Hindlimb muscle (tissue), 1 donor: ENCODE measurements at regions not wholly inside any gene's neighbourhood (a gene's known extent, or its start where the extent isn't known, plus 50 kb on each side); places are given as distances from the start of the nearest gene placed in this dataset.

Experiments
- DNase-seq: peaks from one replicate; pipeline ENCODE4 v3.0.0-alpha.2; 2013

DNA sequence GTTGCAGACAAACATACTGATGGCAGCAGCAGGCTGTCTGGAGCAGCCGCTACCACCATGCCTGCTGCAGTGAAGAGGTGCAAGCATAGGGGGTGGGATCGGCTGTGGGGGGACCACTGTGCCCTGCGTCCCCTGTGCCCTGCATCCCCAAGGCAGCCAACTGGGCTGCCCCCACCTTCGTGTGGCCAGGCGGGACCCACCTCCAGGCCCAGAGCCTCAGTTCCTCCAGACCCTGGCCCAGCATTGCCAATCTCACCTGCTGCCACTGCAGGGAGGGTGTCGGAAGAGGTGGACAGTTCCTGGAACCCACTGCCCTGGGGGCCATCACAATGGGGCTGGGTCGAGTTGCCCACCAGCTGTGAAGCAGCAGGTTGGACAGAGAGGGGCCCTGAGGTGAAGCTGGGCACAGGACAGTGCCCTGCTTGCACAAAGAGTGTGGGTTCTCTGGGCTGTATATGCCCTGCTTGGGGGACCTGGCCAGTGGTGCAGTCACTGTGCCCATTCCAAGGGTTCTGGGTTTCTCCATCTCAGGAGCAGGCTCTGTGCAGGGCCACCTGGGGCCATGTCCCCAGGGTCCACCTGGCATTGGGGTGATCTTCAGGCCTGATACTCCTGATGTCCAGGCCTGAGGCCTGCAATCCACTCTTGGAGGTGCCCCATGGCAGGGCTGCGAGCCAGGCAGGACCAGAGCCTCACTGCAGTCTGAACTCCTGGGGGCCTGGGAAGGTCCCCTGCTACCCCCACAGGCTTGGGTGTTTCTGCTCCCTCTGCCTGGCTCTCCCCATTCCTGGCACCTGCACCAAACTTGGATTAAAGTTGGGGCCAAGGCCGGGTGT lies 261.4 kb upstream of the NRIP1 start:
- DNase-seq: no peak

DNA sequence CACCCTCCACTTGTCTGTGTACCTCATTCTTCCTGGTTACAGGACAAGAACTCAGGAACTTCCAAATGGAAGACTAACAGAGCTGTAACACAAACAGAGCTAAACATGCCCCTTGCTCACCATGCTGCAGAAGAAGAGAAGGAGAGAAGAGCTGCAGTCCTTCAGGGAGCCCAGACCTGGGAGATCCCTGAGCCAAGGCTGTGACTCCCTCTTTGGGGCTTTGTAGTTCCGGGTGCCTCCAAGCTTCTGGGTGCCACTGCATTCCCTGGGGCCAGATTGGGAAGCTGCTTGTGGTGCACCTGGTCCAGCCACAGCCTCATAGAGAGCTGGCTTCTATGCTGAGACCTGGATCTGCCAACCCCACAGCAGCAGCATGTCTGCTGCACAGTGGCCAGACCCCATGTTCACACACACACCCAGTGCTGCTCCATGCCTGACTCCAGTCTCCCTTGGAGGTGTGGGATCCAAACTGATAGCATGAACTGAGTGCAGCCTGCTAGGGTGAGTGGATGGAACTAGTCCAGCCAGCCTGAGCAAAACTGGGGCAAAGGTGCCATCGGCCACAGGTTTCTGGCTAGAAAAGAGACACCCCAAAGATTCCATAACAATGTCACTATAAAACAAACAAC lies 263.0 kb upstream of the NRIP1 start:
- DNase-seq: no peak

DNA sequence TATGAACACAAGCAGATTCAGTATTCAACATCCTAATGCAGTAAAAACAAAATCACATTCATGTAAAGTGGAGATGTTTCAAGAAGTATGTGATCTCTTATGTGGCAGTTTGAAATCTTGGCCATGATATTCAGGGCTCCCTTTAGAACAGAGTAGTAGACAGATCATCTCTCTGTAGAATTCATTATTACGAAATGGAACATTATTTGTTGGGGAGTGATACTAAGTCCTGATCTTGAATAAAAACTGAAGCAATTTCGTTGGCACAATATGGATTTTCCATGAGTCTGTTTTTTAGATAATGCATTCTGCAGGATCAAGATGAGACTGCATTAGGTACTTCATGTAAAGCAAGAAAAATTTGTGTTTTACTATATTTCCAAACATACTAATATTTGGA lies 264.4 kb upstream of the NRIP1 start:
- DNase-seq: peak; percentile 70

DNA sequence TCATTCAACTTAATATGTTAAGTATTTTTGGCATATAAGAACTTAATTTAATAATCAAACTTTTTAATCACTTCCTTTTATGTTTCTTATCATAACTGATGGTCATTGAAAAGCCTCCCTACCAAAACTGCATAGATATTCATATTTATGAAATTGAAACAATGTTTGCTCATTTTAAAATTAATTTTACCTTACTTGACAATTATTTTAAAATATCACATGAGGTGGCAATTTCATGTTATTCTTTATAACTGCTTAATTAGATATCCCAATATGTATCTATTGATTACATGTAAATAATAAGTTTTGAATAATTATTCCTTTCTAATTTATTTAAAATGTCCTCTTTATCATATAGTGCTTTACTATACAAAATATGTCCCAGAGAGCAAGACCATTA lies 266.1 kb upstream of the NRIP1 start:
- DNase-seq: no peak

DNA sequence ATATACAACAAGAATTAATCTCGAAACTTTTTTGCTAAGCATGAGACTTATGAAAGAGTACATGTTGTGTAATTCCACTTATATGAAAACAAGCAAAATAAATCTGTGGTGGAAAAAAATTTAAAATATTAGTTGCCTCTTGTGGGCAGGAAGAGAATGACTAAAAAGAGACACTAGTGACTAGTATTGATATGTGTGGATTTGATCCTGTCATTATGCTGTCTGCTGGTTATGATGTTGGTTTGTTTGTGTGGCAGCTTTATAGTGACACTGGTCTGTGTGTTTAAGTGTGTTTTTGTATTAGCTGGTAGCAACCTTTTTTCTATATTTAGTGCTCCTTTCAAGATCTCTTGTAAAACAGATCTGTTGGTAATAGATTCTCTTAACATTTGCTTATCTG lies 267.8 kb upstream of the NRIP1 start:
- no peak for DNase-seq

DNA sequence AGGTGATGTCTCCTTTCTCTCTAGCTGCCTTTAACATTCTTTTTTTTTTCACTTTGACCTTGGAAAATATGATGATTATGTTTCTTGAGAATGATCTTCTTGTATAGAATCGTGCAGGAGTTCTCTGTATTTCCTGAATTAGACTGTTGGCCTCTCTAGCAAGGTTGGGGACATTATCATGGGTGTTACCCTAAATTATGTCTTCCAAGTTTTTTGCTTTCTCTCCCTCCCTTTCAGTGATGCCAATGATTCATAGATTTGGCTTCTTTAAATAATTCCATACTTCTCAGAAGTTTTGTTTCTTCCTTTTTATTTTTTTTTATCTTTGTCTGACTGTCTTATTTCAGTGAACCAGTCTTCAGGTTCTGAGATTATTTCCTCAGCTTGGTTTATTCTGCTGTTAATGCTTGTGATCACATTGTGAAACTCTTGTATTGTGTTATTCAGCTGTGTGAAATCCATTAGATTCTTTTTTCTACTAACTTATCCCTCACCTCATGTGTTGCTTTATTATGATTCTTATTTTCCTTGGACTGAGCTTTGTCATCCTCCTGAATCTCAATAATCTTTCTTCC lies 268.4 kb upstream of the NRIP1 start:
- no peak for DNase-seq

DNA sequence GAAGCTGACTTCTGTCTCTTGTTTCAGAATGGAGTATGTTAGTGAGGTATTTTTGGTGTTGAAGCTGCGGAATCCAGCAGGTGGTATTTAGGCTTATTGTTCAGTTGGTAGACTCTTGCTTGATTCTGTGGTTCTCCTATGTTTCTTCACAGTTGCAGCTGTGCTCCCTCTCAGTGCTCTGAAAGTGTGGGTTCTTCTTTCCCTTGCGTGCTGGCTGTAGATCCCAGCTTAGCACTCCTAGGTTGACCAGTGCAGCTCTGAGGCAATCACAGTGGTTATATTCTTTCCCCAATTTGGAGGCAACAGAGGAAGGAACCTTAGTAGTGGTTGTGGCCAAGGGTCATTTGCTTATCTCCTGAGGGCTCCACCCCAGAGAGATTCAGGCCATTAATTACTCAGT lies 269.2 kb upstream of the NRIP1 start:
- DNase-seq: no peak

DNA sequence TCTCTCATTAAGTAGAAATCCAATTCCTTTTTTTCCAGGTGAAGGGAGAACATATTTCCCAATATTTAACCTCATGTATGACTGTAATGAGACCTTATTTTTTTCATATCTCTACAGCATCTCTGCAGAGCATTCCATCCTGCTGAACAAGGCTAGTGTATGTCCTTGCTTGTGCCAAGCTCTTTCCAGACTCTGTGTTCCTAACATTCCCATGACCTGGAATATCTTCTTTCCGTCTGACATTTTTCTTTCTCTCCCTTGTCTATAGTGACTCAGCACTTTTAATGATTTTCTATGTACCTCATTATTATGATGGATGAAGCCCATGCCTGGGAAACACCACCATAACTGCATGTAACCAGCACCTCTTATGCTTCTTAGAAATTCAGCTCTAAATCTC lies 278.3 kb upstream of the NRIP1 start:
- no peak for DNase-seq

DNA sequence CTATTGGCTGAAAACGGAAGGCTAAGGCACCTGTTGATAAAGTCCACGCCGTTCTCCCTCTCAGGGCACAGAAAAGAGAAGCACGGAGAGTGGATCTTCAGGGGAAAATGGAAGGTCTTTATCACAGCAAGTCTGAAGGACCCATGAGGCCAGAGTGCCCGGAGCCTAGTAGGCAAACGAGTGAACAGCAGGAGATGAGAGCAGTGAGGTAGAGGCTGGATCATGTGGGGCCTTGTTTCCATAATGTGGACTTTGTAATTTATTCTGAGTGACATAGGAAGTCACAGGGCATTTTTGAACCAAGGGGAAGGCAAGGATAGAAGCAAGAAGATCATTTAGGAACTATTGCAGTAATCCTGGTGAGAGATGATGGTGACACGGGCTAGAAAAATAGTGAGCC lies 287.2 kb upstream of the NRIP1 start:
- DNase-seq: no peak

DNA sequence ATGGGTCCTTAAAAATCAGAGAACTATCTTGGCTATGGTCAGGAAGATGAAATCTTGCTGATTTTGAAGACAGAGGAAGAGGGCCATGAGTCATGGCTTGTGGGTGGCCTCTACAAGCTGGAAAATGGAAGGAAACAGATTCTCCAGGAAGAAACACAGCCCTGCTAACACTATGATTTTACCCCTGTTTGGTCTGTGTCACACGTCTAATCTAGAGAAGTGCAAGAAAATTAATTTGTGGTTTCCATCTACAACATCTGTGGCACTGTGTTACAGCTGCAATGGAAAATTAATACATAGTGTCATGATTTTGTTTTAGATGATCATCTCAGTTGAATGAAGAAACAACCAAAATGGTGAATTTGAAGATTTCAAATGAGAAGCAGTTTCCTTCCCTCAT lies 288.7 kb upstream of the NRIP1 start:
- DNase-seq: no peak

DNA sequence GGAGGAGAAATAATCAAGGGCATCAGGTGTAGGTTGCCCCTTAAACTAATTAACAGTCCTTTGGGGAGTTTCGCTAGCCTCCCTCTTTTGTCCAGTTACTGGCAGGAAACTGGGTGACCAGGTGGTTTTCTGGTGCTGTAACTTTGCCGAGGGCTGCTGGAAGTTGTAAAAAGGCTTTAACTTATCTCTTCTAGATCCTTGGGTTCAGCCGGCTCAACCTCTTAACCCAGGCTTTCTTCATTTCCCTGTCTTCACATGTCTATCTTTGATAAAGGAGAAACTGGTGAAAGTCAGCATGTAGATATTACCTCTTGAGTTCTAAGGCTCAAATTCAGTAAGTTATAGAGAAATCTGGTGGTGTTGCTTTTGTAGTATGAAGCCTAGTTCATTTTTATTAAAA lies 289.7 kb upstream of the NRIP1 start:
- DNase-seq: no peak

DNA sequence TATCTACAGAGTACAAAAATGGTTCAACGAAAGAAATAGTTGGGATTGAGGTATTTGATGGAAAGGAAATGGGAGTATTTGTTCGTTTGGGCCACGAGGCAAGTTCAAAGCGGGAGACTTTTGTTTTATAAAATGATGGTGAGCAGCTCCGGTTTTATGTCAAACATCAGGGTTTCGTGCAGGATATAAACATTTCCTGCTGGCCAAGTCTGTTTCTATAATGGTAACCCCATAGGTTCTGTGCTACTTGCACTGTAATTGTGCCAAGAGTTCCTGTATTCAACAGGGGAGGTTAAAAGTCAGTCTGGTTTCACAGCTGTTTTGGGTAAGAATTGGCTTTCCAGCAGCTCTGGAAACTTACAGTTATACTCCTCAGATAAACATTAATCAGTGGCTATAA lies 290.3 kb upstream of the NRIP1 start:
- no peak for DNase-seq

DNA sequence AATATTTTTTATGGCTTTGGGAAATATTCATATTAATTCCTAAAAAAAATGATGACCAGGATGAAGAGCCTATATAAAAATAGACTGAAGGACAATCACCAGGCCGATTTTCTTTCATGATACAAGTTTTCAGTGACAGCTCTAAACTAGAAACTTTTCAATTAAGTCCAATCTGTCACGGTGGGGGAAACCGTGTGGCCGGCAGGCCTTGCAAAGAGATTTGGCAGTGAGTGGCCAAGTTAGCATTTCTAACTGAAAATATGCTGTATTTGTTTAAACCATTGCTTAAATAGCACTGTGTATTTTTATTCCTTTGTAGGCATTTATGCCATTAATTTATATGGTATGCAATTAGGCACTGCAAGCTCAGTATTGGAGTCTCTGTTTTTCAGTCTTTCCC lies 294.5 kb upstream of the NRIP1 start:
- DNase-seq: no peak

DNA sequence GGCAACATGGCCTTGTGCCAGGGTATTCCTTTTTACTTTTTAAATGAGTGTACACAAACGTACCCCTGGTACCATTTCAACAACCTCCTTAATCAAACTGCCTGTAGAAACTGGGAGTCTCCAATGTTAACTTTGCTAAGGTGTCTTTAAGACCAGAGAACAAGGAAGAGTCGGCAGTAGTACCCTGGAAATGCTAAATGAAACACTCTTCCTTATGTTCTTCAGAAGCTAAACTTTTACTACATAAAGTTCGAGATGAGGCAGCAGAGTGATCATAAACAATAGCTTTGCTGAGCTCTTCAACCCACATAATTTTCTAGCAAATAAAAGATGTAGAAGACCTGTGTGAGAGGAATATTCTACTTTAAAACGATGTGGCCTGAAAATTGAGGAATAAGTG lies 297.7 kb upstream of the NRIP1 start:
- no peak for DNase-seq

DNA sequence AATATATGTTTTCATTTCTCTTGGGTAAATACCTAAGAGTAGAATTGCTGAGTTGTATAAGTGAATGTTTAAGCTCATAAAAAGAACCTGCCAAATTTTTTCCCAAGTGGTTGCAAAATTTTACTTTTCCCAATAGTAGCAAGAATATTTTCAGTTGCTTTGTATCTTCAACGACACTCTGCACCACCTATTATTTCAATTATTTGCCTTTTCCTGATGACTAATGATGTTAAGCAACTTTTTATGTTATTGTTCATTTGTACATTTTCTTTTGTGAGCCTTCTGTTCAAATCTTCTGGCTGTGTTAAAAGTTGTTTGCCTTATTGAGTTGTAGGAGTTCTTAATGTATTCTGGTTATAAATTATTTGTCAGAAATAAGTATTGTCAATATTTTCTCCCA lies 299.1 kb upstream of the NRIP1 start:
- DNase-seq: no peak

DNA sequence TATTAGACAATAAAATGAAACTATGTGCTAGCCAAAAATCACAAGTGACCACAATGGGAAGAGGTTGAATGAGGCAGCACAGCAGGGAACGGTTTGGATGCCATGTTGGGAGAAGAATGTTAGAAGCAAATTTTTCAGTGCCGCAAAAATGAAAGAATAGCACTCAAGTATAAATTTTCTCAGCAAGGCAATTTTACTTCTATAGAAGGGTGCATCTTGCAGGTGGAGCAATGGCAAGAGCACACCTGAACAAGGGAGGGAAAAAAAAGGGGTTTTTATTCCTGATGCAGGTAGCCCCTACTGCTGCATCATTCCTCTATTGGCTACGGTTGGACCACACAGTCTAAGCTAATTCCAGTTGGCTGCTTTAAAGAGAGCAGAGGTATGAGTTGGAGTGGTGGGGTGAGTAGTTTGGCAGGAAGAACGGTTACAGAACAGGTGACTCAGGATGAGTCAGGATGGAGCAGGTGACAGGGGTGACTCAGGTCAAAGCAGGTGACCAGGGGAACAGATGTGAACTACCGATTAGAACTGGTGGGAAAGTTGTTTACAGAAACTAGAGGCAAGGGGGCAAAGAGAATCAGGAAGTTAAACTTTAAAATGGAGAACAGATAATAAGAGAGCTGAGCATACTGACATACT lies 301.1 kb upstream of the NRIP1 start:
- DNase-seq: no peak

DNA sequence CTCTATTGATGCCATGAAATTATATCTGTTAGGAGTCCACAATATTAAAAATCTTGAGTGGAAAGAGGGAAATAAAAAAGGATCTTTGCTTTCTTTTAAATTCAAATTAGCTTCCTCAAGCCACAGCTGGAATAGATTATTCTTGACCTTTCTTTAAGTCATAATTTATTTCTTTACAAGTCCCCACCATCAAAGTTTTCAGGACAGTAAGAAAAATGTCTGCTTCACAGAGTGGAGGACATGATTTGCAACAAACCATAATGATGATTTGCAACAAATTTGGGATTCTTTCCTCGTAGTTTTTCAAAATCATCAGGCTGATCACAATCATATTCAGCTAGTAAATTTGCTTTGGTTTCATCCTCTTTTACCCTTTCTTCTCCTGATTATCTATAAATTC lies 301.8 kb upstream of the NRIP1 start:
- no peak for DNase-seq

DNA sequence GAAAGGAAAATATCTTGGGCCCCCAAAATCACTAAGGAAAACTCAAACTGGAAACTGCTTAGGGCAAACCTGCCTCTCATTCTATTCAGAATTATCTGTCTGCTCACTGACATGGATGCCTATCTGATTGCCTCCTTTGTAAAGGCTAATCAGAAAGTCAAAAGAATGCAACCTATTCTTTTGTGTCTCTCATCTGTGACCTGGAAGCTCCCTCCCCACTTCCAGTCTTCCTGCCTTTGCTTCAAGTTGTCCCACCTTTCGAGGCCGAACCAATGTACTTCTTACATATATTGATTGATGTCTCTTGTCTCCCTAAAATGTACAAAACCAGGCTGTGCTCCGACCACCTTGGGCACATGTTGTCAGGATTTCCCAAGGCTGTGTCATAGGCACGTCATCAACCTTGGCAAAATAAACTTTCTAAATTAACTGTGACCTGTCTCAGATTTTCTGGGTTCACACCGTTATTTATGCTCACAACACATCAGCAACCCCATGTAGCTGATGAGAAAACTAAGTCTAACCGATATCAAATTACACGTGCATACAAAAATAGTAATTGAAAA lies 302.3 kb upstream of the NRIP1 start:
- no peak for DNase-seq

DNA sequence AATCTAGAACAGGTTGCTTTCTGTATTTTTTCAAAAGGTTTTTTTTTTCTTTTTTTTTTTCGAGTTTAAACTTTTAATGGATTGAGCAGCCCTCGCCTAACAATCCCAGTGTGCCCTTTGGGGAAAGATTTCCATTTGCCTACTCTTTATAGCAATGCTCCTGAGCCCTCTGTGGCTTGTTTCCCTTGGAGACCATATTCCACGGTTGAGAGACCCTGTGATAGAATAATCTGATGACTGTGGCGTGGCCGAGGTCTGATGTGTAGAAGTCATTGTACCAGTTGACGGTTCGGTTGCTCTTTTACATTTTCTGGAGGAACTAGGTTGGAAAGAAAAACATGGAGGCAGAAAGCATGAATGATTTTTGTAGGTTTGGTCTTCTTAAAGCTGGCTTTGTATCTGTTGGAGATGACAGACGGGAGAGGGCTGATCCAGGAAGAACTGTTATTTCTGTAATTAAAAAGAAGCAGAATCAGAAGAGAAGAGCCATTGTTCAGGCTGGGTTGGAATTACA lies 305.7 kb upstream of the NRIP1 start:
- no peak for DNase-seq

DNA sequence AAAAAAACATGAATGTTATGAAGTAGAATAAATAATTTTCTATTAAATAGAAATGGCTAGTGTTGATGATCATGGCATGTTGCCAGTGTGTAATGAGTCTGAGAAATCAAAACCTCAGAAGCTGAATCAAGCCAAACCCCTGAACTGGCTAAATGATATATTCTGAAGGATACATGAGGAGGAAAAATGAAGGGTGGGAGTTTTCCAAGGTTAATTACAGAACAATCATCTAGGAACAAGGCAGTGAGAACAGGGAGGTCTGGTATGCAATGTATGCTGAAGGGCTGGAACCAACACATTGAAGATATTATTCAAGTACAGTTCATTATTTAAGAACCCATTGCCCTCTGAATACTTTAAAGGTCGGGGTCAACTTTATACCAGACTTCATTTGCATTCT lies 309.1 kb upstream of the NRIP1 start:
- no peak for DNase-seq

DNA sequence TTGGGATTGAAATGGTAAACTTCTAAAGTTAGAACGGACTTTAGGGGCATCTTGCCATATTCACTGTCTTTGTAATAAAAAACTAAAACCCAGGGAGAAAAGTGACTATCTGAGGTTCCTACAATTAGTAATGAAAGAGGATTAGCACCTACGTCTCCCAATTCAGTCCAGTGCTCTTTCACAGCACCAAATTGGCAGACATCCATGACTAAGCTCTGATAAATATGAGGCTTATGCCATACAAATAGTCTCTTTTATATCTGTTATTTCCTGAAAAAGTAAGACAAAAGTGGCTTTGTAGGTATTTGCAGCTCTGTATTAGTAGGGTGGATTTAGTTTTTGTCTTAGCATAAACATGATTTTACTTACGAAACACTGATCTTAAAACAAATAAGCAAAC lies 315.0 kb upstream of the NRIP1 start:
- no peak for DNase-seq

DNA sequence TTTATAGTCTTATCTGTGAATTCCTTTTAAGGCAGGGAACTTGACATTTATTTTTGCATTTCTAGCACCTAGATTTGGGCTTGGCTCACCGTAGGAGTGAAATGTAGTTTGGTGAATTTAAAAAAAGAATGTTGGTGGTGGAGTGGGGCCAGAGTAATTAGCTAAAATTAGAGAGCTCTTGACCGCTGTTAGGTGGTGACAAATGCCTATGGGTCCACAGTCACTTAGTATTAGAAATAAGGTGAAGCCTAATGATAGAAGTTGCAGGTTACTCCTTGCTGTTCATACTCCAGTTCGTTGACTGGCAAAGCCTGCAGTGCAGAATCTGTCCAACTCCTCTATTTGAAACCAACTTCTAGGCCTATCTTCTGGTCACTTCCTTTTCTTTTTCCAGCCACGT lies 318.8 kb upstream of the NRIP1 start:
- no peak for DNase-seq

DNA sequence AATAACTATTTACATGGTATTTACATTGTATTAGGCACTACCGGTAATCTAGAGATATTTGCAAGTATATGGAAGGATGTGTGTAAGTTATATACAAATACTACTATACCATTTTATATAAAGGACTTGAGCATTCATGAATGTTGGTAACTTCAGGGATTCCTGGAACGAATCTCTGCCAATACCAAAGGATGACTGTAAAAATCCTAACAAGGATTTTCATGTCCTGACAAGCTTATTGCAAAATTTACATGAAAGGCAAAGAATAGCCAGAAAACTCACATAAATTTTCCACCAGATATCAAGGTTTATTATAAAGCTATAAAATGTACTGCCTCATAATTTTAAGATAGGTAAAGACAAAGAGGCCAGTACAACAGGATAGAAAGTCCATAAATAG lies 325.2 kb upstream of the NRIP1 start:
- no peak for DNase-seq
